ENCODE measurements at regions not wholly inside any gene's neighbourhood (a gene's known extent, or its start where the extent isn't known, plus 50 kb on each side); places are given as distances from the start of the nearest gene placed in this dataset.

- ChIA-PET CTCF (no interaction called here), SMC1A (ENCODE audit: uncharacterized antibody, unreplicated experiment) (no interaction called here), POLR2A (no interaction called here), RAD21 (ENCODE audit: unreplicated experiment) (no interaction called here)
- no TSS peak for BruUV-seq (replicated peaks)
- no peak for TF ChIP-seq ZNF384 (IDR thresholded peaks at IDR 0.05; ENCODE audit: borderline replicate concordance, low read depth, low read length)
- TF ChIP-seq, protein P1, sequence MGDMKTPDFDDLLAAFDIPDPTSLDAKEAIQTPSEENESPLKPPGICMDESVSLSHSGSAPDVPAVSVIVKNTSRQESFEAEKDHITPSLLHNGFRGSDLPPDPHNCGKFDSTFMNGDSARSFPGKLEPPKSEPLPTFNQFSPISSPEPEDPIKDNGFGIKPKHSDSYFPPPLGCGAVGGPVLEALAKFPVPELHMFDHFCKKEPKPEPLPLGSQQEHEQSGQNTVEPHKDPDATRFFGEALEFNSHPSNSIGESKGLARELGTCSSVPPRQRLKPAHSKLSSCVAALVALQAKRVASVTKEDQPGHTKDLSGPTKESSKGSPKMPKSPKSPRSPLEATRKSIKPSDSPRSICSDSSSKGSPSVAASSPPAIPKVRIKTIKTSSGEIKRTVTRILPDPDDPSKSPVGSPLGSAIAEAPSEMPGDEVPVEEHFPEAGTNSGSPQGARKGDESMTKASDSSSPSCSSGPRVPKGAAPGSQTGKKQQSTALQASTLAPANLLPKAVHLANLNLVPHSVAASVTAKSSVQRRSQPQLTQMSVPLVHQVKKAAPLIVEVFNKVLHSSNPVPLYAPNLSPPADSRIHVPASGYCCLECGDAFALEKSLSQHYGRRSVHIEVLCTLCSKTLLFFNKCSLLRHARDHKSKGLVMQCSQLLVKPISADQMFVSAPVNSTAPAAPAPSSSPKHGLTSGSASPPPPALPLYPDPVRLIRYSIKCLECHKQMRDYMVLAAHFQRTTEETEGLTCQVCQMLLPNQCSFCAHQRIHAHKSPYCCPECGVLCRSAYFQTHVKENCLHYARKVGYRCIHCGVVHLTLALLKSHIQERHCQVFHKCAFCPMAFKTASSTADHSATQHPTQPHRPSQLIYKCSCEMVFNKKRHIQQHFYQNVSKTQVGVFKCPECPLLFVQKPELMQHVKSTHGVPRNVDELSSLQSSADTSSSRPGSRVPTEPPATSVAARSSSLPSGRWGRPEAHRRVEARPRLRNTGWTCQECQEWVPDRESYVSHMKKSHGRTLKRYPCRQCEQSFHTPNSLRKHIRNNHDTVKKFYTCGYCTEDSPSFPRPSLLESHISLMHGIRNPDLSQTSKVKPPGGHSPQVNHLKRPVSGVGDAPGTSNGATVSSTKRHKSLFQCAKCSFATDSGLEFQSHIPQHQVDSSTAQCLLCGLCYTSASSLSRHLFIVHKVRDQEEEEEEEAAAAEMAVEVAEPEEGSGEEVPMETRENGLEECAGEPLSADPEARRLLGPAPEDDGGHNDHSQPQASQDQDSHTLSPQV (IDR thresholded peaks at IDR 0.05), result no peak
- TF ChIP-seq ZBED1 (IDR thresholded peaks at IDR 0.05; ENCODE audit: borderline replicate concordance), result no peak
- TF ChIP-seq RFX5 (IDR thresholded peaks at IDR 0.05; ENCODE audit: low read depth, low read length), result no peak
- TF ChIP-seq KDM1A (IDR thresholded peaks at IDR 0.05; ENCODE audit: borderline replicate concordance), result no peak
- no peak for TF ChIP-seq EP300 (IDR thresholded peaks at IDR 0.05; ENCODE audit: borderline replicate concordance in 1 of 2, control insufficient read depth in 1 of 2, low read depth in 2 of 2, low read length in 2 of 2)
- TF ChIP-seq PAX5 (IDR thresholded peaks at IDR 0.05; ENCODE audit: borderline replicate concordance, low read depth, low read length), result no peak
- TF ChIP-seq RELB (IDR thresholded peaks at IDR 0.05; ENCODE audit: low read depth), result no peak
- no peak for TF ChIP-seq BACH1 (IDR thresholded peaks at IDR 0.05; ENCODE audit: borderline replicate concordance)
- TF ChIP-seq CHD2 (IDR thresholded peaks at IDR 0.05; ENCODE audit: borderline replicate concordance, low read depth, low read length), result no peak
- no peak for TF ChIP-seq SREBF2 (IDR thresholded peaks at IDR 0.05; ENCODE audit: low read length)
- intact Hi-C loops (cut with micrococcal nuclease; ENCODE audit: unreplicated experiment), result no loop called here
- ATAC-seq (no peak), DNase-seq (ENCODE audit: low read depth, low spot score) (no peak), FAIRE-seq (no peak)
- no peak overlapping the region for H3K4me3 ChIP-seq
- H3K36me3 ChIP-seq (ENCODE audit: control insufficient read depth in 2 of 2, insufficient read depth in 2 of 2, low read length in 1 of 2), result no peaks in the 10 kb centered on the region
- in situ Hi-C loops (cut with MboI), result no loop called here
- H3K79me2 ChIP-seq (ENCODE audit: control insufficient read depth, insufficient read depth, low read length), result no peaks in the 10 kb centered on the region
- H3K9me3 ChIP-seq (replicated peaks; ENCODE audit: control insufficient read depth, insufficient read depth, low read length), result no peaks in the 10 kb centered on the region
- H3K4me1 ChIP-seq (ENCODE audit: control insufficient read depth, insufficient read depth, low read length), result no peaks in the 10 kb centered on the region
- no peak overlapping the region for H3K9ac ChIP-seq (ENCODE audit: control insufficient read depth, insufficient read depth, low read length)
- no peak overlapping the region for H3K27ac ChIP-seq (ENCODE audit: control insufficient read depth, insufficient read depth)
- H2AFZ ChIP-seq (ENCODE audit: control insufficient read depth, low read depth, low read length), result no peak overlapping the region
- H3K4me2 ChIP-seq (ENCODE audit: control insufficient read depth, insufficient read depth), result no peak overlapping the region
- no peaks in the 10 kb centered on the region for H3K27me3 ChIP-seq (replicated peaks in 1 of 2; ENCODE audit: control insufficient read depth in 2 of 2, insufficient read depth in 2 of 2, low read length in 1 of 2)
- no peaks in the 10 kb centered on the region for H4K20me1 ChIP-seq (ENCODE audit: control insufficient read depth, insufficient read depth)
These were observed 1311.3 kb downstream of the FAM181B start for GRCh38 chr11:81422402-81422801.
